SU-DHL-6 (cell line): ENCODE measurements at regions not wholly inside any gene's neighbourhood (a gene's known extent, or its start where the extent isn't known, plus 50 kb on each side); places are given as distances from the start of the nearest gene placed in this dataset.

Experiments used
- EZH2phosphoT487 ChIP-seq: fragments of 200-600 bp; sonication (generic), shearing (Covaris generic); conservative IDR thresholded peaks from 2 replicates; pipeline ENCODE4 v1.6.1; 2018; ENCODE audit warnings: mild to moderate bottlenecking, antibody characterized with exemption, low read length, moderate library complexity, mixed read lengths
- TF ChIP-seq, protein P1 (sequence below): fragments of 200-600 bp; sonication (generic); IDR thresholded peaks from one replicate; pipeline ENCODE4 v1.5.1; 2017; ENCODE audit warnings: antibody characterized with exemption, mild to moderate bottlenecking, low read length, moderate library complexity; ENCODE audit not compliant: insufficient read depth, poor library complexity, severe bottlenecking

DNA sequence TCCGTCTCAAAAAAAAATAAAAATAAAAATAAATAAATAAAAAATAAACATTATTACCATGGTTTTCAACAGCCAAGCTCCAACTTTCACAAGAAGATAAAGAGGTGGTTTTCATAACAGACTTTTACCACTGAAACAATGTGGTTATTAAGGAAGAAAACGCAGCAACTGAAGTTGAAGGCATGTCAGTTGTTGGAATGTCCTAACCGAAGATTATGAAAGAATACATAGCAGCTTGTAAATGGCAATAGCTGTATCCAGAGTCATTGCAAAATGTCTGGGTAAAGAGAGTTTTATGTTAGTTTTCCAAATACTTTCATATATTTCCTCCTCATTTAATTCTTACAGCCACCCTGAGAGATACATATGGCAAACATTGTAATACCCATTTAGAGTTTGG is 161.6 kb upstream of the MARCKS start:
- TF ChIP-seq, protein P1, sequence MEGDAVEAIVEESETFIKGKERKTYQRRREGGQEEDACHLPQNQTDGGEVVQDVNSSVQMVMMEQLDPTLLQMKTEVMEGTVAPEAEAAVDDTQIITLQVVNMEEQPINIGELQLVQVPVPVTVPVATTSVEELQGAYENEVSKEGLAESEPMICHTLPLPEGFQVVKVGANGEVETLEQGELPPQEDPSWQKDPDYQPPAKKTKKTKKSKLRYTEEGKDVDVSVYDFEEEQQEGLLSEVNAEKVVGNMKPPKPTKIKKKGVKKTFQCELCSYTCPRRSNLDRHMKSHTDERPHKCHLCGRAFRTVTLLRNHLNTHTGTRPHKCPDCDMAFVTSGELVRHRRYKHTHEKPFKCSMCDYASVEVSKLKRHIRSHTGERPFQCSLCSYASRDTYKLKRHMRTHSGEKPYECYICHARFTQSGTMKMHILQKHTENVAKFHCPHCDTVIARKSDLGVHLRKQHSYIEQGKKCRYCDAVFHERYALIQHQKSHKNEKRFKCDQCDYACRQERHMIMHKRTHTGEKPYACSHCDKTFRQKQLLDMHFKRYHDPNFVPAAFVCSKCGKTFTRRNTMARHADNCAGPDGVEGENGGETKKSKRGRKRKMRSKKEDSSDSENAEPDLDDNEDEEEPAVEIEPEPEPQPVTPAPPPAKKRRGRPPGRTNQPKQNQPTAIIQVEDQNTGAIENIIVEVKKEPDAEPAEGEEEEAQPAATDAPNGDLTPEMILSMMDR: no peak
- no peak for TF ChIP-seq EZH2phosphoT487
